CD14-positive monocyte (primary cell): ENCODE measurements at regions not wholly inside any gene's neighbourhood (a gene's known extent, or its start where the extent isn't known, plus 50 kb on each side); places are given as distances from the start of the nearest gene placed in this dataset.

Source experiments
- DNase-seq, 3 donors: peaks; one replicate each; pipeline ENCODE4 v3.0.0-alpha.2; 2011 to 2022
- H2AFZ ChIP-seq: 2 replicates; pipeline ENCODE4 v1.6.0; 2012; ENCODE audit warnings: mild to moderate bottlenecking, low read depth, low read length, inconsistent platforms; ENCODE audit not compliant: insufficient read depth, poor library complexity, severe bottlenecking
- H3K27ac ChIP-seq, 2 donors: 1 replicate in 1 of 2; 2 replicates in 1 of 2; pipeline ENCODE4 v1.5.1; 2012 to 2013; ENCODE audit warnings: low read length in 2 of 2, control low read depth in 1 of 2, inconsistent platforms in 1 of 2, low read depth in 1 of 2, mild to moderate bottlenecking in 1 of 2
- H3K27me3 ChIP-seq, 2 donors: one replicate each; pipeline versions ENCODE4 v1.6.0 to v1.6.1; 2011 to 2013; ENCODE audit warnings: low read length in 2 of 2; ENCODE audit not compliant: control insufficient read depth in 2 of 2, insufficient read depth in 2 of 2
- H3K36me3 ChIP-seq, 2 donors: replicated peaks in 1 of 2; 1 replicate in 1 of 2; 2 replicates in 1 of 2; pipeline versions ENCODE4 v1.5.1 to v1.6.1; 2012 to 2013; ENCODE audit warnings: low read length in 2 of 2, control low read depth in 1 of 2, inconsistent platforms in 1 of 2, mild to moderate bottlenecking in 1 of 2; ENCODE audit not compliant: insufficient read depth in 2 of 2, control insufficient read depth in 1 of 2
- H3K4me1 ChIP-seq, 2 donors: 1 replicate in 1 of 2; 2 replicates in 1 of 2; pipeline versions ENCODE4 v1.5.1 to v1.6.1; 2012 to 2013; ENCODE audit warnings: low read length in 2 of 2, control low read depth in 1 of 2, inconsistent platforms in 1 of 2, mild to moderate bottlenecking in 1 of 2, moderate library complexity in 1 of 2; ENCODE audit not compliant: insufficient read depth in 2 of 2, control insufficient read depth in 1 of 2
- H3K4me2 ChIP-seq: replicated peaks from 2 replicates; pipeline ENCODE3; 2012; ENCODE audit warnings: low read length, moderate library complexity, mild to moderate bottlenecking; ENCODE audit not compliant: poor library complexity, severe bottlenecking; ENCODE audit errors: extremely low read depth
- H3K4me3 ChIP-seq, 3 experiments: fragments of 200-600 bp in 1 of 3; sonication (generic) in 1 of 3; replicated peaks in 1 of 3; 1 replicate in 2 of 3; 2 replicates in 1 of 3; pipeline ENCODE4 v1.5.1; 2011 to 2013; ENCODE audit warnings: low read length in 3 of 3, mild to moderate bottlenecking in 3 of 3, control low read depth in 2 of 3, low read depth in 2 of 3, inconsistent platforms in 1 of 3, moderate library complexity in 1 of 3
- H3K79me2 ChIP-seq: 2 replicates; pipeline ENCODE4 v1.6.0; 2012; ENCODE audit warnings: mild to moderate bottlenecking, control low read depth, inconsistent platforms, low read length, moderate library complexity; ENCODE audit not compliant: insufficient read depth
- H3K9ac ChIP-seq: 2 replicates; pipeline ENCODE4 v1.6.0; 2017; ENCODE audit warnings: low read length, mild to moderate bottlenecking; ENCODE audit not compliant: insufficient read depth, poor library complexity, severe bottlenecking
- H3K9me3 ChIP-seq, 2 donors: replicated peaks in 1 of 2; 1 replicate in 1 of 2; 2 replicates in 1 of 2; pipeline versions ENCODE4 v1.5.1 to v1.6.1; 2012 to 2013; ENCODE audit warnings: low read length in 2 of 2, control low read depth in 1 of 2; ENCODE audit not compliant: control insufficient read depth in 1 of 2, insufficient read depth in 1 of 2
- H4K20me1 ChIP-seq: 2 replicates; pipeline ENCODE4 v1.6.0; 2012; ENCODE audit warnings: mild to moderate bottlenecking, low read length, control low read depth, moderate library complexity; ENCODE audit not compliant: insufficient read depth
- H3K27ac Mint-ChIP-seq, 7 donors: one replicate each; pipeline ENCODE4 v1.8.0; 2020; ENCODE audit warnings: mild to moderate bottlenecking in 7 of 7, mixed read lengths in 7 of 7, moderate library complexity in 6 of 7, inconsistent platforms in 2 of 7
- H3K27me3 Mint-ChIP-seq, 3 donors: one replicate each; pipeline ENCODE4 v1.8.0; 2021 to 2022; ENCODE audit warnings: low read depth in 3 of 3, mild to moderate bottlenecking in 3 of 3, mixed read lengths in 3 of 3, moderate library complexity in 3 of 3, inconsistent platforms in 1 of 3
- H3K36me3 Mint-ChIP-seq, 2 donors: one replicate each; pipeline ENCODE4 v1.8.0; 2020; ENCODE audit warnings: mixed read lengths in 2 of 2, inconsistent platforms in 1 of 2, mild to moderate bottlenecking in 1 of 2
- H3K4me1 Mint-ChIP-seq: one replicate; pipeline ENCODE4 v1.8.0; 2020; ENCODE audit warnings: mild to moderate bottlenecking, mixed read lengths
- H3K4me3 Mint-ChIP-seq, 2 donors: one replicate each; pipeline ENCODE4 v1.8.0; 2020; ENCODE audit warnings: mild to moderate bottlenecking in 2 of 2, mixed read lengths in 2 of 2, moderate library complexity in 1 of 2
- H3K9me3 Mint-ChIP-seq, 7 donors: one replicate each; pipeline ENCODE4 v1.8.0; 2020 to 2022; ENCODE audit warnings: mixed read lengths in 7 of 7, mild to moderate bottlenecking in 6 of 7, moderate library complexity in 6 of 7, inconsistent platforms in 2 of 7
- WGBS: methylation state at CpG from one replicate; pipeline ENCODE4 v1.1.5; 2013; ENCODE audit warnings: missing lambda C conversion rate; ENCODE audit not compliant: insufficient coverage; 5-methylcytosine and 5-hydroxymethylcytosine counted together
- intact Hi-C, 2 donors: fragments of 100-400 bp; cut with micrococcal nuclease; formaldehyde crosslinking; loops; one replicate each; pipeline versions ENCODE4 v1.15.0 to v1.15.1; 2023
- TF ChIP-seq, protein P1 (sequence below): fragments of 200-600 bp; IDR thresholded peaks from one replicate; pipeline ENCODE4 v1.8.0; 2022; ENCODE audit warnings: antibody characterized with exemption, mild to moderate bottlenecking

DNA sequence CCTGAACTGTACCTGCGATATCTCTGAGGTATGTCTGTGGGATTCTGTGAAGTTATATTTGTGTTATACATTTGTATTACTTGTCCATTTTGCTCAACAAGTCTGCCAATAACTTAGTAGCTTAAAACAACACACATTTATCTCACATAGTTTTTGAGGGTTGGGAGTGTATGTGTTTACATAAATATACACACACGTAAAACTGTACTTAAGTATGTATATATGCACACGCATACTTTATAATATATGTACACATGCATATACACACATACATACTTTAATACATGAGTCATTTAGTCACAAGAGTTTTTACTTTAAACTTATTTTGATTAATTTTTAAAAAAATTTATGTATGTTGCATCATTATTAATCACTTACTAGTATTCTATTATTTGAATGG lies 205.9 kb upstream of the EDIL3 start:
- Mint-ChIP-seq H3K36me3 (no peaks in the 10 kb centered on the region), H3K4me3 (no peak overlapping the region), H3K27me3 (no peaks in the 10 kb centered on the region), H3K9me3 (peaks cover 0 to 2% (median 0%) of the 10 kb centered on the region in 7 donors), H3K4me1 (no peaks in the 10 kb centered on the region), H3K27ac (no peak overlapping the region)
- intact Hi-C loops = no loop called here
- Histone ChIP-seq H3K27ac (no peak overlapping the region), H3K27me3 (no peaks in the 10 kb centered on the region), H3K9ac (no peak overlapping the region), H2AFZ (no peak overlapping the region), H3K4me2 (no peak overlapping the region), H3K9me3 (no peaks in the 10 kb centered on the region), H4K20me1 (no peaks in the 10 kb centered on the region), H3K4me1 (no peaks in the 10 kb centered on the region), H3K36me3 (no peaks in the 10 kb centered on the region), H3K79me2 (no peaks in the 10 kb centered on the region), H3K4me3 (no peak overlapping the region)
- TF ChIP-seq, protein P1, sequence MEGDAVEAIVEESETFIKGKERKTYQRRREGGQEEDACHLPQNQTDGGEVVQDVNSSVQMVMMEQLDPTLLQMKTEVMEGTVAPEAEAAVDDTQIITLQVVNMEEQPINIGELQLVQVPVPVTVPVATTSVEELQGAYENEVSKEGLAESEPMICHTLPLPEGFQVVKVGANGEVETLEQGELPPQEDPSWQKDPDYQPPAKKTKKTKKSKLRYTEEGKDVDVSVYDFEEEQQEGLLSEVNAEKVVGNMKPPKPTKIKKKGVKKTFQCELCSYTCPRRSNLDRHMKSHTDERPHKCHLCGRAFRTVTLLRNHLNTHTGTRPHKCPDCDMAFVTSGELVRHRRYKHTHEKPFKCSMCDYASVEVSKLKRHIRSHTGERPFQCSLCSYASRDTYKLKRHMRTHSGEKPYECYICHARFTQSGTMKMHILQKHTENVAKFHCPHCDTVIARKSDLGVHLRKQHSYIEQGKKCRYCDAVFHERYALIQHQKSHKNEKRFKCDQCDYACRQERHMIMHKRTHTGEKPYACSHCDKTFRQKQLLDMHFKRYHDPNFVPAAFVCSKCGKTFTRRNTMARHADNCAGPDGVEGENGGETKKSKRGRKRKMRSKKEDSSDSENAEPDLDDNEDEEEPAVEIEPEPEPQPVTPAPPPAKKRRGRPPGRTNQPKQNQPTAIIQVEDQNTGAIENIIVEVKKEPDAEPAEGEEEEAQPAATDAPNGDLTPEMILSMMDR = no peak
- no peak for DNase-seq
- no CpG with 5 or more reads among the region's 3 CpGs for WGBS

DNA sequence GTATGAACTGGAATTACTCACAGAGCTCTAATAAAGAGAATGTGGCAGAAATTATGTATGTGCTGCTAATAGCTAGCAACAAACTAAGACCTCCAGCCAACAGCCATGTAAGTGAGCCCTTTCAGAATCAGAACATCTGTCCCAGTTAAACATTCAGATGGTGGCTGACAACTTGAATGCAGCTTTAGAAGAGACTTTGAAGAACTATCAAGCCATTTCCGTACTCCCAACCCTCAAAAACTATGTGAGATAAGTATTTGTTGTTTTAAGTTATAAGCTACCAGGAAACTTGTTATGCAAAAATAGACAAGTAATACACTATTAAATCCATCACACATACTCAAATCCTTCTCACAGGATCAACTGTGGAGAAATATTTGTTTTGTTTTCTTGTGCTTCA lies 205.2 kb upstream of the EDIL3 start:
- no CpG with 5 or more reads among the region's 1 CpG for WGBS
- no peaks in the 10 kb centered on the region for H3K9me3 ChIP-seq
- H3K4me1 Mint-ChIP-seq = no peaks in the 10 kb centered on the region
- H3K79me2 ChIP-seq = no peaks in the 10 kb centered on the region
- H3K4me2 ChIP-seq = no peak overlapping the region
- TF ChIP-seq, protein P1 = no peak
- H3K9me3 Mint-ChIP-seq = peaks cover 0 to 3% (median 0%) of the 10 kb centered on the region in 7 donors
- no peak overlapping the region for H3K9ac ChIP-seq
- no peaks in the 10 kb centered on the region for H3K36me3 ChIP-seq
- H2AFZ ChIP-seq = no peak overlapping the region
- no peak overlapping the region for H3K4me3 ChIP-seq
- H3K27ac Mint-ChIP-seq = no peak overlapping the region
- H4K20me1 ChIP-seq = no peaks in the 10 kb centered on the region
- intact Hi-C loops = no loop called here
- H3K27me3 ChIP-seq = no peaks in the 10 kb centered on the region
- H3K4me3 Mint-ChIP-seq = no peak overlapping the region
- H3K27me3 Mint-ChIP-seq = no peaks in the 10 kb centered on the region
- no peaks in the 10 kb centered on the region for H3K36me3 Mint-ChIP-seq
- no peak for DNase-seq
- H3K4me1 ChIP-seq = no peaks in the 10 kb centered on the region
- no peak overlapping the region for H3K27ac ChIP-seq
